ENCODE measurements at regions not wholly inside any gene's neighbourhood (a gene's known extent, or its start where the extent isn't known, plus 50 kb on each side); places are given as distances from the start of the nearest gene placed in this dataset.

DNA sequence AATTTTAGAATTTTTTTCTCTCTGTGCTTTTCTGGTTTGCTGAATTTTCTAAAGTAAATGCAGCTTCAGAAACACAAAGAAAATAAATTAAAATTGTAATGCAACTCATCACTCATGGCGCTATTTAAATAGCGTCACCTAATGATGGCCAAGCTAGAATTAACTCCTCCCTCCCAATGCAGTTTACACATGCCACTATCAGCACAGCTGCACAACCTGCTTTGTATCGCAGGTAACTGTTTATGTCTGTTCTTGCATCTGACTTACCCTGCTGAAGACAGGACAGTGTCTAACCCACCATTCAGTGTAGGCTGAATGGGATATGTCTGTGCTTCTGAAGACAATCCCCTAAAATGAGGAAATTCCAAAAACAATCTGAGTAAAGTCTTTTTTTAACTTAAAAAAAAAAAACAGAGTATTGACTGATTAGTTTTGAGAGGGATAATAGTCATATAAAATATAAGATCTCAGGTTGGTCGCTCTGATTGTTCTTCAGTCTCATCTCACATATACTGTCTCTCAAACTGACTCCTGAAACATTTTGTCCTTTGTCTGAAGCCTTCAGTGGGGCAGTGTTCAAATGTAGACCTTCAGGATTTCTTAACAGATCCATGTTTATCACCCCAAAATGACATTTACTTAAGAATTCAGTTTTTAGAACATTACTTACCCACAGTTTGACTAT is 271.4 kb downstream of the ZEB2 start:
- Histone ChIP-seq H3K4me3 (ENCODE audit: low read depth, low read length, poor library complexity, severe bottlenecking) (no peak overlapping the region), H3K9me3 (ENCODE audit: low read depth, low read length, poor library complexity, severe bottlenecking) (peaks cover 11% of the 10 kb centered on the region), H3K4me1 (ENCODE audit: insufficient read depth, low read length, poor library complexity, severe bottlenecking) (no peaks in the 10 kb centered on the region), H3K27ac (ENCODE audit: low read depth, low read length, poor library complexity, severe bottlenecking) (no peak overlapping the region), H3K27me3 (replicated peaks; ENCODE audit: insufficient read depth, low read depth, low read length, poor library complexity) (no peaks in the 10 kb centered on the region), H3K36me3 (ENCODE audit: insufficient read depth, low read length, poor library complexity, severe bottlenecking) (no peaks in the 10 kb centered on the region)
- no TSS peak for BruUV-seq (replicated peaks)
- ChIA-PET POLR2A (ENCODE audit: low non-redundant PET) (no interaction called here), CTCF (no interaction called here)
- no peak for DNase-seq (ENCODE audit: low spot score)
- TF ChIP-seq EZH2 (IDR thresholded peaks at IDR 0.05; ENCODE audit: borderline replicate concordance, low read depth, low read length, poor library complexity, severe bottlenecking) (no peak), CTCF (conservative IDR thresholded peaks at IDR 0.05; ENCODE audit: low read depth, low read length) (no peak)
- intact Hi-C loops (cut with micrococcal nuclease; ENCODE audit: unreplicated experiment): no loop called here

DNA sequence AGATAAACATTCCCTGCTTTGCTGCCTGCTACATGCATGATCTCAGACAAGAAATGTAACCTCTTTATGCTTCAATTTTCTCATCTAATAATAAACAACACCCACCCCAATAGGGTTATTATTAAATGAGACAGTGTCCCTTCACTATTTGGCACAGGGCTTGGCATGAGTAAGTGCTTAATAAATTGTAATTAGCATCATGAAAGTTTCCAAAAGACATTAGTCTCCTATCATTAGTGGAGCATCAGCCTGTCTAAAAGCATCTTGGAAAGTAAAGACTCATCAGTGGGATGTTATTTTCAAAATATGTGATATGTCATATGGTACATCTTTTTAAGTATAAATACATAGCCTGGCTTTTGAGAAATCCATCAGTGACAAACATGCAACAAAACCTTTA is 275.0 kb downstream of the ZEB2 start:
- Histone ChIP-seq H3K27me3 (replicated peaks; ENCODE audit: insufficient read depth, low read depth, low read length, poor library complexity) (no peaks in the 10 kb centered on the region), H3K9me3 (ENCODE audit: low read depth, low read length, poor library complexity, severe bottlenecking) (no peaks in the 10 kb centered on the region), H3K27ac (ENCODE audit: low read depth, low read length, poor library complexity, severe bottlenecking) (no peak overlapping the region), H3K36me3 (ENCODE audit: insufficient read depth, low read length, poor library complexity, severe bottlenecking) (no peaks in the 10 kb centered on the region), H3K4me3 (ENCODE audit: low read depth, low read length, poor library complexity, severe bottlenecking) (no peak overlapping the region), H3K4me1 (ENCODE audit: insufficient read depth, low read length, poor library complexity, severe bottlenecking) (peaks cover 20% of the 10 kb centered on the region)
- POLR2A ChIA-PET (ENCODE audit: low non-redundant PET): no interaction called here
- CTCF ChIA-PET: no interaction called here
- no TSS peak for BruUV-seq (replicated peaks)
- no peak for TF ChIP-seq CTCF (conservative IDR thresholded peaks at IDR 0.05; ENCODE audit: low read depth, low read length)
- no peak for TF ChIP-seq EZH2 (IDR thresholded peaks at IDR 0.05; ENCODE audit: borderline replicate concordance, low read depth, low read length, poor library complexity, severe bottlenecking)
- no peak for DNase-seq (ENCODE audit: low spot score)
- intact Hi-C loops (cut with micrococcal nuclease; ENCODE audit: unreplicated experiment): no loop called here

GRCh38 chr2:144242311-144242710 is 277.6 kb downstream of the ZEB2 start:
- ChIA-PET CTCF (no interaction called here), POLR2A (ENCODE audit: low non-redundant PET) (no interaction called here)
- Histone ChIP-seq H3K27me3 (replicated peaks; ENCODE audit: insufficient read depth, low read depth, low read length, poor library complexity) (no peaks in the 10 kb centered on the region), H3K36me3 (ENCODE audit: insufficient read depth, low read length, poor library complexity, severe bottlenecking) (no peaks in the 10 kb centered on the region), H3K9me3 (ENCODE audit: low read depth, low read length, poor library complexity, severe bottlenecking) (no peaks in the 10 kb centered on the region), H3K4me3 (ENCODE audit: low read depth, low read length, poor library complexity, severe bottlenecking) (no peak overlapping the region), H3K27ac (ENCODE audit: low read depth, low read length, poor library complexity, severe bottlenecking) (no peak overlapping the region), H3K4me1 (ENCODE audit: insufficient read depth, low read length, poor library complexity, severe bottlenecking) (peaks cover 28% of the 10 kb centered on the region)
- intact Hi-C loops (cut with micrococcal nuclease; ENCODE audit: unreplicated experiment): no loop called here
- DNase-seq (ENCODE audit: low spot score): no peak
- BruUV-seq (replicated peaks): no TSS peak
- TF ChIP-seq EZH2 (IDR thresholded peaks at IDR 0.05; ENCODE audit: borderline replicate concordance, low read depth, low read length, poor library complexity, severe bottlenecking) (no peak), CTCF (conservative IDR thresholded peaks at IDR 0.05; ENCODE audit: low read depth, low read length) (no peak)
